GM18508 (cell line): ENCODE measurements at regions not wholly inside any gene's neighbourhood (a gene's known extent, or its start where the extent isn't known, plus 50 kb on each side); places are given as distances from the start of the nearest gene placed in this dataset.
"Not testable (repeated sequence)": the region's sequence is repeated elsewhere in the genome, so short reads cannot be mapped to it uniquely, and the experiment has no call there.

ENCODE experiments used
- ATAC-seq: cut with Tn5 transposase; IDR thresholded peaks from one replicate; pipeline ENCODE4 v1.9.1; 2021; ENCODE audit warnings: moderate number of reproducible peaks; ENCODE audit not compliant: insufficient read depth, unreplicated experiment

- ATAC-seq = no peak
These were observed 79.8 kb downstream of the ZNF92 start for GRCh38 chr7:65453341-65454030.

DNA sequence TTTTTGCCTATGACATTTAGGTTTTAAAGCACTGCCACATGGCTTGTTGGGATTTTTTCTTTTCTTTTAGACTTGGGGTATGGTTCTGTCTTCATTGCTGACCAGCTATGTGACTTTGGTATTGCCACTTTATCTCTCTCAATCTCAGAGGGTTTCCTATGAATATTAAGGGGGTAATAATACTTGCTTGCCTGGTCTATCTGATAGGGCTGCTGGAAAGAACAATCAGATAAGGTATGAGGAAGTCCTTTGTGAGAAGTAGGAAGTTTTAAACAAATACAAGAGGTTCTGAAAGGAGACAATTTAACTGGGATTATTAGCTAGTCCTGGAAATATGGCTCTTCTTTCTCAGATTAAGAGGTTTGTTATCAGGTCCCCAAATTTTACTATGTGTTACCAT lies 80.8 kb downstream of the ZNF92 start:
- ATAC-seq = no peak

DNA sequence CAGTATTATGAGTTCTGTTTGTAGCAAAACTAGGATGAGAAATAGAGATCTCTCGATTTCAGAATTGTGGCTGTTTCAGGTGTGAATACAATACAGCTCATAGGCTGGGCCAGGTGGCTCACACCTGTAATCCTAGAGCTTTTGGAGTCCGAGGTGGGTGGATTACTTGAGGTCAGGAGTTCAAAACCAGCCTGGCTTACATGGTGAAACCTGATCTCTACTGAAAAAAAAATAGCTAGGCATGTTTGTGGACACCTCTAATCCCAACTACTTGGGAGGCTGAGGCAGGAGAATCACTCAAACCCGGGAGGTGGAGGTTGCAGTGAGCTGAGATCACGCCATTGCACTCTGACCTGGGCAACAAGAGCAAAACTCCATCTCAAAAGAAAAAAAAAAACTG lies 81.4 kb downstream of the ZNF92 start:
- not testable (repeated sequence) for ATAC-seq

GRCh38 chr7:65457705-65458104 lies 84.0 kb downstream of the ZNF92 start:
- no peak for ATAC-seq

DNA sequence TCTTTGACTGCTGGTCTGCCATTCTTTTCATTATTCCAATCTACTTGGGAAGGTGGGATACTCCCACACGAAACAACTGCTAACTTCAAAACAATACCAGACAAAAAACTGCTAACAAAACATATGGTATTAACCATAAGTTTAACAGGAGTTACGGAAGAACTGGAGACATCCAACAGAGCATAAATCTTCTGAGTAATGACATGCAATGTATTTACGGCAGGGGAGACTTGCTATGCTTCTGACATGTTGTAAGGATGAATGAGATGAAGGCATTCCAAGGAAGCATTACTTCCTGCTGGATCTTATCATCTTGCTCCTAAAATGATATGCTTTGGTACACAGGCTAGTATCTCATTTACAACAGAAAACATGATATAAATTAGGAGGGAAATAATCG lies 85.8 kb downstream of the ZNF92 start:
- ATAC-seq = no peak

GRCh38 chr7:65462148-65462716 lies 88.6 kb downstream of the ZNF92 start:
- ATAC-seq = no peak

DNA sequence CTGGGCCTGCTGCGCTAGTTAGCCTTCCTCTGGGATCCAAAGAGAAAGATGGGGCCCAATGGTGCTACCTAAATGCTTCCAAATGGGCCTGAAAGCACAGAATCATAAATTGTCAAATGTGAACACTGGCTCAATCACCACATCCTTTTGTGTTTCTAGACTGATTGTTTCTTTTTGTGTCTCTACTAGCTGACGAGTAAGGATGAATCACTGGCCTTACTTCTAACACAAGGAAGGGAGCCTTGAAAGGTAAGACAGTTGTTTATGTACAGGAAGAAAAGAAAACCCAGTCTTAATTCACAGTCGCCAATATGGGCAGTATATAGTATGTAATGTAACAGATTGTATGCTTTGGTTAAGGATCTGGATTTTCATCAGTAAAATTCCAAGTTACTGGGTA lies 89.5 kb downstream of the ZNF92 start:
- ATAC-seq = no peak

DNA sequence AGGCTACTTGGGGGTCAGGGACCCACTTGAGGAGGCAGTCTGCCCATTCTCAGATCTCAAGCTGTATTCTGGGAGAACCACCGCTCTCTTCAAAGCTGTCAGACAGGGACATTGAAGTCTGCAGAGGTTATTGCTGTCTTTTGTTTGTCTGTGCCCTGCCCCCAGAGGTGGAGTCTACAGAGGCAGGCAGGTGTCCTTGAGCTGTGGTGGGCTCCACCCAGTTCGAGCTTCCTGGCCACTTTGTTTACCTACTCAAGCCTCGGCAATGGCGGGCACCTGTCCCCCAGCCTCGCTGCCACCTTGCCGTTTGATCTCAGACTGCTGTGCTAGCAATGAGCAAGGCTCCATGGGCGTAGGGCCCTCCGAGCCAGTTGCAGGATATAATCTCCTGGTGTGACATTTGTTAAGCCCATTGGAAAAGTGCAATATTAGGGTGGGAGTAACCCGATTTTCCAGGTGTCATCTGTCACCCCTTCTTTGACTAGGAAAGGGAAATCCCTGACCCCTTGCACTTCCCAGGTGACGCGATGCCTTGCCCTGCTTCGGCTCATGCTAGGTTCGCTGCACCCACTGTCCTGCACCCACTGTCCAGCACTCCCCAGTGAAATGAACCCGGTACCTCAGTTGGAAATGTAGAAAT lies 96.4 kb downstream of the ZNF92 start:
- not testable (repeated sequence) for ATAC-seq

DNA sequence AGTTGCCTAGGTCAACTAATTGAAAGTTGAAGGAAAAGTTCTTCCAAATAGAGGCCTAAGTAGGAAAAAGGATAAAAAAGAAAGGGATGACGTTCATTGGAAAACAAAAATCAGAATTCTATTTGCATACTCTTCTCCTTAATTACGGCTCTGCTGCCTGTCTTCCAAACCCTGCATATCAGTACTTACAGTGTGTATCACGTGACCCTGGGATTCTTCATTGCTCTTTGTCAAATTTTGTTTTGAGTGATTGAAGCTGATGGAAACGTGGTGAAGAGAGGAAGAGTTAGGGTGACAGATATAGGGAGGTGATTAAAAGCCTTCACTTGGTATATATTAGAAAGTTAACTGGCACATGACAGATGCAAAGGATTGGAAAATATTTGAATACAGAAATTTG lies 97.9 kb downstream of the ZNF92 start:
- no peak for ATAC-seq

DNA sequence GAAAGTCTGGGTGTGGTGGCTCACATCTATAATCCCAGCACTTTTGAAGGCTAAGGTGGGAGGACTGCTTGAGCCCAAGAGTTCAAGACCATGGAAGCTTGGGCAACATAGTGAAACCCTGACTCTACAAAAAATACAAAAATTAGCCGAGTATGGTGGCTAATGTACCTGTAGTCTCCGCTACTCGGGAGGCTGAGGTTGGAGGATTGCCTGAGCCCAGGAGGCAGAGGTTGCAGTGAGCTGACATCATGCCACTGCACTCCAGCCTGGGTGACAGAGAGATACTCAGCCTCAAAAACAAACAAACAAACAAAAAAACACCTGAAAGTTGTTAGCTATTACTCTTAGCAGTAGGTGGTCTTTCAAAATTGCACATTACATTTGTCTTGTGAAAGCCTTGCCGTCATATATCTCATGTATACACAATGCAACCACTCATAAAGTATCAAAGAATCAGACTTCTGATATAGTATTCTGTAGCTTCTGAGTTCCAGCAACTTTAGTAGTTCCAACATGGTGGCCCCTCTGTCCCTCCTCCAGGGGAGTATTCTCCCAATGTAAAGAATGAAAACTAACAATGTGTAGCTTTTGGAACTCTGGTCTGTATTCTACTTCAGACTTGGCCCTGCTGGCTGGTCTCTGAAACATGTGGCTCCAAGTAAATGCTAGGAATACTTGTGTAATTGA lies 101.5 kb downstream of the ZNF92 start:
- ATAC-seq = peak; percentile 27

- peak; percentile 88 for ATAC-seq
These were observed 102.2 kb downstream of the ZNF92 start for GRCh38 chr7:65475734-65476319.

DNA sequence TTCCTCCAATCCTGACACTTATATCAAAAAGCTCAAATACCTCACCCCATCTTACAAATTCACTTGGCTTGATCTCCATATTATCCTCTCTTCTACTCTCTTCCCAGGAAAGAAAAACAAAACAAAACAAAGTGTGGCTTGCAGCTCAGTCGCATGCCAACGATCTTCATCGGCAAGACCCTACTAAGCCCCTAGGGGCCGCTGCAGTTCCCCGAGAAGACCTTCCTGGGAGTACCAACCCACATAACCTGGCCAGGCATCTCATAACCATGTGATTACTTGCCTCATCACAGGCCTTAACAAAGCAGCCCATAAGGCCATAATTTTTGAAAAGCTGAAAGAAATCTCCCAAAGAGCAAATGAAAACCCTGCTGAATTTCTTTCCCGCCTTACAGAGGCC lies 103.7 kb downstream of the ZNF92 start:
- no peak for ATAC-seq

DNA sequence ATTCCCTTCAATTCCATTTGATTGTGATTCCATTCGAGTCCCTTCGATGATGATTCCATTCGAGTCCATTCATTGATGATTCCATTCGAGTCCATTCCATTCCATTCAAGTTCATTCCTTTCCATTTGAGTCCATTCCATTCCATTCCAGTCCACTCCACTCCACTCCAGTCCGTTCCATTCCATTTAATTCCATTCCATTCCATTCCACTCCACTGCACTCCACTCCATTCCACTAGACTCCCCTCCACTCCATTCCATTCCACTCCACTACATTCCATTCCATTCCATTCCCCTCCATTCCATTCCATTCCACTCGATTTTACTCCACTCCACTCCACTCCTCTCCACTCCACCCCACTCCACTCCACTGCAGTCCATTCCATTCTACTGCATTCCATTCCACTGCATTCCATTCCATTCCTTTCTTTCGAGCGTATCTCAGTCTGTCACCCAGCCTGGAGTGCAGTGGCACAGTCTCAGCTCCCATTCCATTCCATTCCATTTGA lies 115.7 kb downstream of the ZNF92 start:
- ATAC-seq = no peak

DNA sequence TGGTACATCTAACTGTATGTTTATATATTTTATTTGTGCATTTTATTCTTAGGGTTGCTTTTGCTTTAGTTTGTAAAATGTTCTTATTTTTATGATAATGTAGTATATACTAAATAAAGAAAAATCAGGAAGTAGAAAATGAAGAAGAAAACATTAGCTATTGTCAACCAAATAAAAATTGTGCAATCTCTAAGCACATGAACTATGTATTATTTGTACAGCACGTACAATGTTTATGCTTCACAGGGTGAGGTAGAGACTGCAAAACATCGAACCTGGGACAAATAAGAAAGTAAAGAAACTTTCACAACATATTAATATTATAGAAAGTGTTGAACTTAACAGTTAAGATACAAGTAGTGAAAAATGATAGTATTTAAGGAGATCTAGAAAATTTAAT lies 123.0 kb downstream of the ZNF92 start:
- ATAC-seq = not testable (repeated sequence)

DNA sequence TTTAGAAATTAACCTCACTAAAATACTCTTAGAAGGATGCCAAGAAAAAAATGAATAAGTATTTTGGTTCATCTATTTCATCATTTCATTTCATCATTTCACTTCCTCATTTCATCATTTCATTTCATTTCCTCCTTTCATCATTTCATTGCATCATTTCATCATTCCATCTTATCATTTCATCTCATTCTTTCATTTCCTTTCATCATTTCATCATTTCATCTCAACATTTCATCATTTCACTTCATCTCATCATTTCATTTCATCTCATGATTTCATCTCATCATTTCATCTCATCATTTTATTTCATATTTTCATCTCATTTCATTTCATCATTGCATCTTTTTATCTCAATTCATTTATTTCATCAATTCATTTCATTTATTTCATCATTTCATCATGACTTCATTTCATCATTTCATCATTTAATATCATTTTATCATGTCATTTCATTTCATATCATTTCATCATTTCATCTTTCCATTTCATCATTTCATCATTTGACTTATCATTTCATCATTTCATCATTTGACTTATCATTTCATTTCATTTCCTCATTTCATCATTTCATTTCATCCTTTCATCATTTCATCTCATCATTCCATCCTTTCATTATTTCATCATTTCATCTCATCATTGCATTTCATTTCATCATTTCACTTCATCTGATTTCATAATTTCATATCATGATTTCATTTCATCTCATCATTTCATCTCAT lies 129.9 kb downstream of the ZNF92 start:
- ATAC-seq = no peak

DNA sequence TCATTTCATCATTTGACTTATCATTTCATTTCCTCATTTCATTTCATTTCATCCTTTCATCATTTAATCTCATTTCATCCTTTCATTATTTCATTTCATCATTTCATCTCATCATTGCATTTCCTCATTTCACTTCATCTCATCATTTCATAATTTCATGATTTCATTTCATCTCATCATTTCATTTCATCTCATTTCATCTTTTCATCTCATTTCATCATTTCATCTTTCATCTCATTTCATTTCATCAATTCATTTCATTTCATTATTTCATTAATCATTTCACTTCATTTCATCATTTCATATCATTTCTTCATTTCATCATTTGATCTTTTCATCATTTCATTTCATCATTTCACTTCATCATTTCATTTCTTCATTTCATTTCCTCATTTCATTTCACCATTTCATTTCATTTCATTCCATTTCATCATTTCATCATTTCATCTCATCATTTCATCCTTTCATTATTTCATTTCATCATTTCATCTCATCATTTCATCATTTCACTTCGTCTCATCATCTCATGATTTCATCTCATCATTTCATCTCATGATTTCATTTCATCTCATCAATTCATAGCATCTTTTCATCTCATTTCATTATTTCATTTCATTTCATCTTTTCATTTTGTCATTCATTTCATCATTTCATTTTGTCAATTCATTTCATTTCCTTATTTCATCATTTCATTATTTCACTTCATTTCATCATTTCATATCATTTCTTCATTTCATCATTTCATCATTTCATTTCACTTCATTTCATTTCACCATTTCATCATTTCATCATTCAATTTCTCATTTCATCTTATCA lies 131.1 kb downstream of the ZNF92 start:
- not testable (repeated sequence) for ATAC-seq

GRCh38 chr7:65505320-65505633 lies 131.6 kb downstream of the ZNF92 start:
- not testable (repeated sequence) for ATAC-seq

DNA sequence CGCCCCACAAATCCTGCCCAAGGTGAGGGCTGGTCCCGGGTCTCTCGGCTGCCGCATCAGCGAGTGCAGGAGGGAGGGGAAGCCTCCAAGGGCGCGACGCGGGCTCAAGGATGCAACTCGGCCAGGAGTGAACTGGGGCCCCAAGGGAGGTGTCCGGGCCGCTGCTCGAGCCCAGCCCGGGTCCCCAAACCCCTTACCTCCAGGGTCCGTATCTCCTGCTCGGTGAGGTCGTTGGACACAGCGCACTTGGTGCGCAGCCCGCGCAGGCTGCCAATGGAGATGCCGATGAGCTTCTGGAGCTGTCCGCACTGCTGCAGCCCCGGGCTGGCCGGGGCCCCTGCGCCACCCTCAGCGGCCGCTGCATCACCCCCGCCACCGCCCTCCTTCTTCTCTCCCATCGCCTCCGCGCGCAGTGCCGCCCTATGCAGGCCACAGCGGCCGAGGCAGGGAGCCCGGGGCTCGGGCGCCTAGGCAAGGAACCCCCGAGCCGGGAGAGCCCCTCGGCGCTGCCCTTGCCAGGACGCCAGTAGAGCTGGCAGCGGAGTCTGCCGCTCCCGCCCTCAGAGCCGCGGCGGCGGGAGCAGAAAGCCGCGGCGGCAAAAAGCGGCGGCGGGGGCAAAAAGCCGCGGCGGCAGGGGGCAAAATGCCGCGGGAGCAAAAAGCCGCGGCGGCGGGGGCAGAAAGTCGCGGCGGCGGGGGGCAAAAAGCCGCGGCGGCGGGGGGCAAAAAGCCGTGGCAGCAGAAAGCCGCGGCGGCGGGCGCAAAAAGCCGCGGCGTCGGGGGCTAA lies 135.1 kb downstream of the ZNF92 start:
- ATAC-seq = not testable (repeated sequence)
